ENCODE measurements at regions not wholly inside any gene's neighbourhood (a gene's known extent, or its start where the extent isn't known, plus 50 kb on each side); places are given as distances from the start of the nearest gene placed in this dataset.

DNA sequence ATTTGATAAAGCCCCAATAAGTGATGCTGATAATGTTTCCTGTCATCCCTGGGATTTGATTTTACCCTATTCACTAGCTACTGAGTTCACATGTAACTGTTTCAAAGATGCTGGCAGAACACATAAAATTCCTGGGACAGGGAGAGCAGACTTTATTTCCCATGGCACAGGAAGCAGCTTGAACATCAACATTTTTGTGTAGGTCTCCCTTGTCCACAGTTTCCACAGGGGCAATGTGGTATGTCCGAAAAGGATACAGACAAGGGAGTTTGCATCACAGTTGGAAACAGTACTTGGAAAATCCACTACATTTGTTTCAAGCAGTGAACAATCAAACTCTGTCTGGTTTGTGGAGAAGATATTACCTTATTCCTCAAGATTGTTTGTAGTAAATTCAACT, 129.2 kb upstream of the KLHL4 start:
- TF ChIP-seq POLR2A (IDR thresholded peaks at IDR 0.05) = no peak
- TF ChIP-seq, protein P1, sequence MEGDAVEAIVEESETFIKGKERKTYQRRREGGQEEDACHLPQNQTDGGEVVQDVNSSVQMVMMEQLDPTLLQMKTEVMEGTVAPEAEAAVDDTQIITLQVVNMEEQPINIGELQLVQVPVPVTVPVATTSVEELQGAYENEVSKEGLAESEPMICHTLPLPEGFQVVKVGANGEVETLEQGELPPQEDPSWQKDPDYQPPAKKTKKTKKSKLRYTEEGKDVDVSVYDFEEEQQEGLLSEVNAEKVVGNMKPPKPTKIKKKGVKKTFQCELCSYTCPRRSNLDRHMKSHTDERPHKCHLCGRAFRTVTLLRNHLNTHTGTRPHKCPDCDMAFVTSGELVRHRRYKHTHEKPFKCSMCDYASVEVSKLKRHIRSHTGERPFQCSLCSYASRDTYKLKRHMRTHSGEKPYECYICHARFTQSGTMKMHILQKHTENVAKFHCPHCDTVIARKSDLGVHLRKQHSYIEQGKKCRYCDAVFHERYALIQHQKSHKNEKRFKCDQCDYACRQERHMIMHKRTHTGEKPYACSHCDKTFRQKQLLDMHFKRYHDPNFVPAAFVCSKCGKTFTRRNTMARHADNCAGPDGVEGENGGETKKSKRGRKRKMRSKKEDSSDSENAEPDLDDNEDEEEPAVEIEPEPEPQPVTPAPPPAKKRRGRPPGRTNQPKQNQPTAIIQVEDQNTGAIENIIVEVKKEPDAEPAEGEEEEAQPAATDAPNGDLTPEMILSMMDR (IDR thresholded peaks at IDR 0.05) = no peak
